CD14-positive monocyte (primary cell): ENCODE measurements at regions not wholly inside any gene's neighbourhood (a gene's known extent, or its start where the extent isn't known, plus 50 kb on each side); places are given as distances from the start of the nearest gene placed in this dataset.

ENCODE experiments used
- DNase-seq, 3 donors: peaks; one replicate each; pipeline ENCODE4 v3.0.0-alpha.2; 2011 to 2022
- H2AFZ ChIP-seq: 2 replicates; pipeline ENCODE4 v1.6.0; 2012; ENCODE audit warnings: mild to moderate bottlenecking, low read depth, low read length, inconsistent platforms; ENCODE audit not compliant: insufficient read depth, poor library complexity, severe bottlenecking
- H3K27ac ChIP-seq, 2 donors: 1 replicate in 1 of 2; 2 replicates in 1 of 2; pipeline ENCODE4 v1.5.1; 2012 to 2013; ENCODE audit warnings: low read length in 2 of 2, control low read depth in 1 of 2, inconsistent platforms in 1 of 2, low read depth in 1 of 2, mild to moderate bottlenecking in 1 of 2
- H3K27me3 ChIP-seq, 2 donors: one replicate each; pipeline versions ENCODE4 v1.6.0 to v1.6.1; 2011 to 2013; ENCODE audit warnings: low read length in 2 of 2; ENCODE audit not compliant: control insufficient read depth in 2 of 2, insufficient read depth in 2 of 2
- H3K36me3 ChIP-seq, 2 donors: replicated peaks in 1 of 2; 1 replicate in 1 of 2; 2 replicates in 1 of 2; pipeline versions ENCODE4 v1.5.1 to v1.6.1; 2012 to 2013; ENCODE audit warnings: low read length in 2 of 2, control low read depth in 1 of 2, inconsistent platforms in 1 of 2, mild to moderate bottlenecking in 1 of 2; ENCODE audit not compliant: insufficient read depth in 2 of 2, control insufficient read depth in 1 of 2
- H3K4me1 ChIP-seq, 2 donors: 1 replicate in 1 of 2; 2 replicates in 1 of 2; pipeline versions ENCODE4 v1.5.1 to v1.6.1; 2012 to 2013; ENCODE audit warnings: low read length in 2 of 2, control low read depth in 1 of 2, inconsistent platforms in 1 of 2, mild to moderate bottlenecking in 1 of 2, moderate library complexity in 1 of 2; ENCODE audit not compliant: insufficient read depth in 2 of 2, control insufficient read depth in 1 of 2
- H3K4me2 ChIP-seq: replicated peaks from 2 replicates; pipeline ENCODE3; 2012; ENCODE audit warnings: low read length, moderate library complexity, mild to moderate bottlenecking; ENCODE audit not compliant: poor library complexity, severe bottlenecking; ENCODE audit errors: extremely low read depth
- H3K4me3 ChIP-seq, 3 experiments: fragments of 200-600 bp in 1 of 3; sonication (generic) in 1 of 3; replicated peaks in 1 of 3; 1 replicate in 2 of 3; 2 replicates in 1 of 3; pipeline ENCODE4 v1.5.1; 2011 to 2013; ENCODE audit warnings: low read length in 3 of 3, mild to moderate bottlenecking in 3 of 3, control low read depth in 2 of 3, low read depth in 2 of 3, inconsistent platforms in 1 of 3, moderate library complexity in 1 of 3
- H3K79me2 ChIP-seq: 2 replicates; pipeline ENCODE4 v1.6.0; 2012; ENCODE audit warnings: mild to moderate bottlenecking, control low read depth, inconsistent platforms, low read length, moderate library complexity; ENCODE audit not compliant: insufficient read depth
- H3K9ac ChIP-seq: 2 replicates; pipeline ENCODE4 v1.6.0; 2017; ENCODE audit warnings: low read length, mild to moderate bottlenecking; ENCODE audit not compliant: insufficient read depth, poor library complexity, severe bottlenecking
- H3K9me3 ChIP-seq, 2 donors: replicated peaks in 1 of 2; 1 replicate in 1 of 2; 2 replicates in 1 of 2; pipeline versions ENCODE4 v1.5.1 to v1.6.1; 2012 to 2013; ENCODE audit warnings: low read length in 2 of 2, control low read depth in 1 of 2; ENCODE audit not compliant: control insufficient read depth in 1 of 2, insufficient read depth in 1 of 2
- H4K20me1 ChIP-seq: 2 replicates; pipeline ENCODE4 v1.6.0; 2012; ENCODE audit warnings: mild to moderate bottlenecking, low read length, control low read depth, moderate library complexity; ENCODE audit not compliant: insufficient read depth
- H3K27ac Mint-ChIP-seq, 7 donors: one replicate each; pipeline ENCODE4 v1.8.0; 2020; ENCODE audit warnings: mild to moderate bottlenecking in 7 of 7, mixed read lengths in 7 of 7, moderate library complexity in 6 of 7, inconsistent platforms in 2 of 7
- H3K27me3 Mint-ChIP-seq, 3 donors: one replicate each; pipeline ENCODE4 v1.8.0; 2021 to 2022; ENCODE audit warnings: low read depth in 3 of 3, mild to moderate bottlenecking in 3 of 3, mixed read lengths in 3 of 3, moderate library complexity in 3 of 3, inconsistent platforms in 1 of 3
- H3K36me3 Mint-ChIP-seq, 2 donors: one replicate each; pipeline ENCODE4 v1.8.0; 2020; ENCODE audit warnings: mixed read lengths in 2 of 2, inconsistent platforms in 1 of 2, mild to moderate bottlenecking in 1 of 2
- H3K4me1 Mint-ChIP-seq: one replicate; pipeline ENCODE4 v1.8.0; 2020; ENCODE audit warnings: mild to moderate bottlenecking, mixed read lengths
- H3K4me3 Mint-ChIP-seq, 2 donors: one replicate each; pipeline ENCODE4 v1.8.0; 2020; ENCODE audit warnings: mild to moderate bottlenecking in 2 of 2, mixed read lengths in 2 of 2, moderate library complexity in 1 of 2
- H3K9me3 Mint-ChIP-seq, 7 donors: one replicate each; pipeline ENCODE4 v1.8.0; 2020 to 2022; ENCODE audit warnings: mixed read lengths in 7 of 7, mild to moderate bottlenecking in 6 of 7, moderate library complexity in 6 of 7, inconsistent platforms in 2 of 7
- WGBS: methylation state at CpG from one replicate; pipeline ENCODE4 v1.1.5; 2013; ENCODE audit warnings: missing lambda C conversion rate; ENCODE audit not compliant: insufficient coverage; 5-methylcytosine and 5-hydroxymethylcytosine counted together
- intact Hi-C, 2 donors: fragments of 100-400 bp; cut with micrococcal nuclease; formaldehyde crosslinking; loops; one replicate each; pipeline versions ENCODE4 v1.15.0 to v1.15.1; 2023
- TF ChIP-seq, protein P1 (sequence below): fragments of 200-600 bp; IDR thresholded peaks from one replicate; pipeline ENCODE4 v1.8.0; 2022; ENCODE audit warnings: antibody characterized with exemption, mild to moderate bottlenecking

GRCh38 chr16:49095539-49095938, 186.1 kb downstream of the CBLN1 start:
- Histone ChIP-seq H3K36me3 (no peaks in the 10 kb centered on the region), H3K79me2 (no peaks in the 10 kb centered on the region), H2AFZ (no peak overlapping the region), H4K20me1 (no peaks in the 10 kb centered on the region), H3K4me1 (no peaks in the 10 kb centered on the region), H3K27me3 (no peaks in the 10 kb centered on the region), H3K9me3 (no peaks in the 10 kb centered on the region), H3K4me2 (no peak overlapping the region), H3K27ac (no peak overlapping the region), H3K4me3 (no peak overlapping the region), H3K9ac (no peak overlapping the region)
- H3K4me3 Mint-ChIP-seq: no peak overlapping the region
- 20% methylated on average over 2 of the region's 2 CpGs for WGBS
- no peak overlapping the region for H3K27ac Mint-ChIP-seq
- intact Hi-C loops: no loop called here
- no peaks in the 10 kb centered on the region for H3K27me3 Mint-ChIP-seq
- H3K9me3 Mint-ChIP-seq: peaks cover 0 to 4% (median 0%) of the 10 kb centered on the region in 7 donors
- H3K36me3 Mint-ChIP-seq: no peaks in the 10 kb centered on the region
- no peaks in the 10 kb centered on the region for H3K4me1 Mint-ChIP-seq
- TF ChIP-seq, protein P1, sequence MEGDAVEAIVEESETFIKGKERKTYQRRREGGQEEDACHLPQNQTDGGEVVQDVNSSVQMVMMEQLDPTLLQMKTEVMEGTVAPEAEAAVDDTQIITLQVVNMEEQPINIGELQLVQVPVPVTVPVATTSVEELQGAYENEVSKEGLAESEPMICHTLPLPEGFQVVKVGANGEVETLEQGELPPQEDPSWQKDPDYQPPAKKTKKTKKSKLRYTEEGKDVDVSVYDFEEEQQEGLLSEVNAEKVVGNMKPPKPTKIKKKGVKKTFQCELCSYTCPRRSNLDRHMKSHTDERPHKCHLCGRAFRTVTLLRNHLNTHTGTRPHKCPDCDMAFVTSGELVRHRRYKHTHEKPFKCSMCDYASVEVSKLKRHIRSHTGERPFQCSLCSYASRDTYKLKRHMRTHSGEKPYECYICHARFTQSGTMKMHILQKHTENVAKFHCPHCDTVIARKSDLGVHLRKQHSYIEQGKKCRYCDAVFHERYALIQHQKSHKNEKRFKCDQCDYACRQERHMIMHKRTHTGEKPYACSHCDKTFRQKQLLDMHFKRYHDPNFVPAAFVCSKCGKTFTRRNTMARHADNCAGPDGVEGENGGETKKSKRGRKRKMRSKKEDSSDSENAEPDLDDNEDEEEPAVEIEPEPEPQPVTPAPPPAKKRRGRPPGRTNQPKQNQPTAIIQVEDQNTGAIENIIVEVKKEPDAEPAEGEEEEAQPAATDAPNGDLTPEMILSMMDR: no peak
- no peak for DNase-seq

DNA sequence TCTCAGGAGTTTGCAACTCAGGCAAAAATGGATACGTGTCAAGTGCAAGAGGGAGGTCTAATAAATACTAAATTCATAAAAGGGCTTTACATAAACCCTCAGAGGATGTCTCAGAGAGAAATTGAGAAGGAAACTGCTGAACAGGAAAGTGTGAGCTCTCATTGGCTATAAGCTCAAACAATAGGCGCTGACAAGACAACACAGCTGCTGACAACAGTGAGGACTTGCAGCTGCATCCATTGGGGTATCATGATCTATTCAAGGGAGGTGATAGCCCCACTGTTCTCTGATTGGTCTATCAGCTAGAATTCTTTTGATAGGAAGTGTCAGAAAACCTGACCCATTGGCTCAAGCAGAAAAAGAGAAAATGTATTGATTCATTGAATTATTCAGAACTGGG, 187.2 kb downstream of the CBLN1 start:
- H3K9me3 Mint-ChIP-seq: peaks cover 0 to 2% (median 1%) of the 10 kb centered on the region in 7 donors
- Histone ChIP-seq H4K20me1 (no peaks in the 10 kb centered on the region), H3K36me3 (no peaks in the 10 kb centered on the region), H3K4me1 (no peaks in the 10 kb centered on the region), H3K9ac (no peak overlapping the region), H3K9me3 (no peaks in the 10 kb centered on the region), H3K4me2 (no peak overlapping the region), H3K79me2 (no peaks in the 10 kb centered on the region), H3K27me3 (no peaks in the 10 kb centered on the region), H3K27ac (no peak overlapping the region), H2AFZ (no peak overlapping the region), H3K4me3 (no peak overlapping the region)
- intact Hi-C loops: no loop called here
- WGBS: 80% methylated on average over 1 of the region's 2 CpGs
- peaks cover 0 to under 1% (median 0%) of the 10 kb centered on the region in 3 donors for H3K27me3 Mint-ChIP-seq
- no peaks in the 10 kb centered on the region for H3K36me3 Mint-ChIP-seq
- H3K4me3 Mint-ChIP-seq: no peak overlapping the region
- H3K4me1 Mint-ChIP-seq: no peaks in the 10 kb centered on the region
- H3K27ac Mint-ChIP-seq: no peak overlapping the region
- TF ChIP-seq, protein P1: no peak
- DNase-seq: no peak
